ENCODE measurements at regions not wholly inside any gene's neighbourhood (a gene's known extent, or its start where the extent isn't known, plus 50 kb on each side); places are given as distances from the start of the nearest gene placed in this dataset.

GRCh38 chr17:5947701-5948180 lies 122.4 kb upstream of the WSCD1 start:
- no peak for TF ChIP-seq EP300 (IDR thresholded peaks at IDR 0.05)
- TF ChIP-seq, protein P1, sequence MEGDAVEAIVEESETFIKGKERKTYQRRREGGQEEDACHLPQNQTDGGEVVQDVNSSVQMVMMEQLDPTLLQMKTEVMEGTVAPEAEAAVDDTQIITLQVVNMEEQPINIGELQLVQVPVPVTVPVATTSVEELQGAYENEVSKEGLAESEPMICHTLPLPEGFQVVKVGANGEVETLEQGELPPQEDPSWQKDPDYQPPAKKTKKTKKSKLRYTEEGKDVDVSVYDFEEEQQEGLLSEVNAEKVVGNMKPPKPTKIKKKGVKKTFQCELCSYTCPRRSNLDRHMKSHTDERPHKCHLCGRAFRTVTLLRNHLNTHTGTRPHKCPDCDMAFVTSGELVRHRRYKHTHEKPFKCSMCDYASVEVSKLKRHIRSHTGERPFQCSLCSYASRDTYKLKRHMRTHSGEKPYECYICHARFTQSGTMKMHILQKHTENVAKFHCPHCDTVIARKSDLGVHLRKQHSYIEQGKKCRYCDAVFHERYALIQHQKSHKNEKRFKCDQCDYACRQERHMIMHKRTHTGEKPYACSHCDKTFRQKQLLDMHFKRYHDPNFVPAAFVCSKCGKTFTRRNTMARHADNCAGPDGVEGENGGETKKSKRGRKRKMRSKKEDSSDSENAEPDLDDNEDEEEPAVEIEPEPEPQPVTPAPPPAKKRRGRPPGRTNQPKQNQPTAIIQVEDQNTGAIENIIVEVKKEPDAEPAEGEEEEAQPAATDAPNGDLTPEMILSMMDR (IDR thresholded peaks at IDR 0.05) = no peak

Measured in esophagus muscularis mucosa (tissue), 3 donors.